ENCODE measurements at regions not wholly inside any gene's neighbourhood (a gene's known extent, or its start where the extent isn't known, plus 50 kb on each side); places are given as distances from the start of the nearest gene placed in this dataset.

DNA sequence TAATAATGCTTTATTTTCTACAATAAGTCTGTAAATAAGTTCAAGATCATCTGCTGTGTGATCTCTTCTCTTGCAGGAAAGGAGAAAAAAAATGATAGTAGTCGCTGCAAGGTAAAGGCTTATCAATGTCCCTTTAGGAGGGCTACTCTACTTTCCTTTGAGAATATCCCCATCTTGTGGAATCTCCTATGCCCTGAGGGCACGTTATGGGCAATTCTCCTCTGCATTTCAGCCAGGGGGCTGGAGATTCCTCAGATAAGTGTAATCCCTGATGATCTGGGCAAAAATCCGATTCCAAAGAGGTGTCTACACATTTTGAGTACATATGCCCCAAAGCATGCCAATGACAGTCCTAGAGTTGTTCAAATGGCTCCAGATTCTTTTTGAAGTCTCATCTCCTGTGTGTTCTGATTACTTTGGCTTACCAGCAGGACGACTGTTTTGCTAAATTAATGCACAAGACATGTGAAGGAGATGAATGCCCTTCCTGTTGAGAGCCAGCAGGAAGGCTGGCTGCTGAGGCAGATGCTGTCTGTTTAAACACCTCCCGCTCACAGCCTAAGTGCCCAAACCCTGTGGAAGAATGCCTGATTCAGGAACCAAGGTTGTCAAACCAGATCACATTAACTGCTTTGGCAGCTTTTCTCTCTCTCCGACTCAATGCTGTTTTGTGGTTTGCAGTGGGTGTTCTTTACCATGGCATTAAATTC lies 171.2 kb upstream of the COL1A2 start:
- TF ChIP-seq BACH2 (CRISPR knock-in tag; IDR thresholded peaks at IDR 0.05; ENCODE audit: borderline replicate concordance) = no peak
- no peak for TF ChIP-seq SNAI2 (CRISPR knock-in tag; IDR thresholded peaks at IDR 0.05)
- TF ChIP-seq GLIS3 (CRISPR knock-in tag; IDR thresholded peaks at IDR 0.05) = no peak
- TF ChIP-seq, protein P1, sequence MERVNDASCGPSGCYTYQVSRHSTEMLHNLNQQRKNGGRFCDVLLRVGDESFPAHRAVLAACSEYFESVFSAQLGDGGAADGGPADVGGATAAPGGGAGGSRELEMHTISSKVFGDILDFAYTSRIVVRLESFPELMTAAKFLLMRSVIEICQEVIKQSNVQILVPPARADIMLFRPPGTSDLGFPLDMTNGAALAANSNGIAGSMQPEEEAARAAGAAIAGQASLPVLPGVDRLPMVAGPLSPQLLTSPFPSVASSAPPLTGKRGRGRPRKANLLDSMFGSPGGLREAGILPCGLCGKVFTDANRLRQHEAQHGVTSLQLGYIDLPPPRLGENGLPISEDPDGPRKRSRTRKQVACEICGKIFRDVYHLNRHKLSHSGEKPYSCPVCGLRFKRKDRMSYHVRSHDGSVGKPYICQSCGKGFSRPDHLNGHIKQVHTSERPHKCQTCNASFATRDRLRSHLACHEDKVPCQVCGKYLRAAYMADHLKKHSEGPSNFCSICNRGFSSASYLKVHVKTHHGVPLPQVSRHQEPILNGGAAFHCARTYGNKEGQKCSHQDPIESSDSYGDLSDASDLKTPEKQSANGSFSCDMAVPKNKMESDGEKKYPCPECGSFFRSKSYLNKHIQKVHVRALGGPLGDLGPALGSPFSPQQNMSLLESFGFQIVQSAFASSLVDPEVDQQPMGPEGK (CRISPR knock-in tag; IDR thresholded peaks at IDR 0.05; ENCODE audit: borderline replicate concordance) = no peak
- no peak for TF ChIP-seq OSR1 (CRISPR knock-in tag; IDR thresholded peaks at IDR 0.05)
- TF ChIP-seq ZNF70 (CRISPR knock-in tag; IDR thresholded peaks at IDR 0.05) = no peak
- TF ChIP-seq, protein P2, sequence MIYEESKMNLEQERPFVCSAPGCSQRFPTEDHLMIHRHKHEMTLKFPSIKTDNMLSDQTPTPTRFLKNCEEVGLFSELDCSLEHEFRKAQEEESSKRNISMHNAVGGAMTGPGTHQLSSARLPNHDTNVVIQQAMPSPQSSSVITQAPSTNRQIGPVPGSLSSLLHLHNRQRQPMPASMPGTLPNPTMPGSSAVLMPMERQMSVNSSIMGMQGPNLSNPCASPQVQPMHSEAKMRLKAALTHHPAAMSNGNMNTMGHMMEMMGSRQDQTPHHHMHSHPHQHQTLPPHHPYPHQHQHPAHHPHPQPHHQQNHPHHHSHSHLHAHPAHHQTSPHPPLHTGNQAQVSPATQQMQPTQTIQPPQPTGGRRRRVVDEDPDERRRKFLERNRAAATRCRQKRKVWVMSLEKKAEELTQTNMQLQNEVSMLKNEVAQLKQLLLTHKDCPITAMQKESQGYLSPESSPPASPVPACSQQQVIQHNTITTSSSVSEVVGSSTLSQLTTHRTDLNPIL (CRISPR knock-in tag; IDR thresholded peaks at IDR 0.05; ENCODE audit: low read depth) = no peak

All from SK-N-SH treated with all-trans-retinoic acid at 6 μM for 48 hours (cell line).